Trophoblast cell (in vitro differentiated cells and primary cell): ENCODE measurements at regions not wholly inside any gene's neighbourhood (a gene's known extent, or its start where the extent isn't known, plus 50 kb on each side); places are given as distances from the start of the nearest gene placed in this dataset.

ENCODE experiments used
- DNase-seq, 2 donors: peaks; one replicate each; pipeline ENCODE4 v3.0.0-alpha.2; 2016
- H2AFZ ChIP-seq: 2 replicates; pipeline ENCODE4 v1.6.1; 2013; ENCODE audit warnings: low read length, moderate library complexity, mild to moderate bottlenecking; ENCODE audit not compliant: insufficient read depth, poor library complexity
- H2AK5ac ChIP-seq: 2 replicates; pipeline ENCODE4 v1.6.1; 2013; ENCODE audit warnings: mild to moderate bottlenecking, low read length
- H2BK120ac ChIP-seq: 2 replicates; pipeline ENCODE4 v1.6.1; 2013; ENCODE audit warnings: low read length, mild to moderate bottlenecking, moderate library complexity; ENCODE audit not compliant: insufficient read depth, poor library complexity
- H2BK12ac ChIP-seq: 2 replicates; pipeline ENCODE4 v1.6.1; 2013; ENCODE audit warnings: mild to moderate bottlenecking, low read length, moderate library complexity
- H2BK5ac ChIP-seq: 2 replicates; pipeline ENCODE4 v1.6.1; 2013; ENCODE audit warnings: low read length, low read depth, moderate library complexity, mild to moderate bottlenecking; ENCODE audit not compliant: poor library complexity
- H3K14ac ChIP-seq: 2 replicates; pipeline ENCODE4 v1.6.1; 2013; ENCODE audit warnings: mild to moderate bottlenecking, low read length
- H3K18ac ChIP-seq: 2 replicates; pipeline ENCODE4 v1.6.1; 2013; ENCODE audit warnings: mild to moderate bottlenecking, low read length
- H3K23ac ChIP-seq: 2 replicates; pipeline ENCODE4 v1.6.1; 2013; ENCODE audit warnings: low read length
- H3K27ac ChIP-seq: 2 replicates; pipeline ENCODE4 v1.5.1; 2013; ENCODE audit warnings: low read depth, mild to moderate bottlenecking, inconsistent platforms, low read length, moderate library complexity
- H3K27me3 ChIP-seq: 2 replicates; pipeline ENCODE4 v1.6.1; 2013; ENCODE audit warnings: inconsistent platforms, mild to moderate bottlenecking, low read length, moderate library complexity; ENCODE audit not compliant: insufficient read depth
- H3K36me3 ChIP-seq, 2 experiments: 1 replicate in 1 of 2; 2 replicates in 1 of 2; pipeline ENCODE4 v1.6.1; 2013; ENCODE audit warnings: low read length in 2 of 2, mild to moderate bottlenecking in 2 of 2, moderate library complexity in 1 of 2; ENCODE audit not compliant: insufficient read depth in 2 of 2, control insufficient read depth in 1 of 2
- H3K4ac ChIP-seq: 2 replicates; pipeline ENCODE4 v1.6.1; 2013; ENCODE audit warnings: low read depth, mild to moderate bottlenecking, low read length, moderate library complexity
- H3K4me1 ChIP-seq, 2 experiments: 1 replicate in 1 of 2; 2 replicates in 1 of 2; pipeline ENCODE4 v1.6.1; 2013; ENCODE audit warnings: low read length in 2 of 2, mild to moderate bottlenecking in 2 of 2, moderate library complexity in 1 of 2; ENCODE audit not compliant: insufficient read depth in 2 of 2, control insufficient read depth in 1 of 2
- H3K4me2 ChIP-seq: 2 replicates; pipeline ENCODE4 v1.6.1; 2013; ENCODE audit warnings: inconsistent platforms, mild to moderate bottlenecking, low read length, moderate library complexity
- H3K4me3 ChIP-seq: 2 replicates; pipeline ENCODE4 v1.5.1; 2013; ENCODE audit warnings: mild to moderate bottlenecking, low read depth, low read length, inconsistent platforms
- H3K79me1 ChIP-seq: one replicate; pipeline ENCODE4 v1.6.1; 2013; ENCODE audit warnings: low read length
- H3K79me2 ChIP-seq: 2 replicates; pipeline ENCODE4 v1.6.1; 2013; ENCODE audit warnings: low read length, mild to moderate bottlenecking; ENCODE audit not compliant: control insufficient read depth, insufficient read depth, poor library complexity
- H3K9ac ChIP-seq: 2 replicates; pipeline ENCODE4 v1.6.1; 2013; ENCODE audit warnings: mild to moderate bottlenecking, low read length
- H3K9me3 ChIP-seq: 2 replicates; pipeline ENCODE4 v1.6.1; 2013; ENCODE audit warnings: low read depth, mild to moderate bottlenecking, control low read depth, inconsistent platforms, low read length; ENCODE audit not compliant: insufficient read depth
- H4K12ac ChIP-seq: 2 replicates; pipeline ENCODE4 v1.6.1; 2013; ENCODE audit warnings: low read depth, mild to moderate bottlenecking, low read length, moderate library complexity
- H4K8ac ChIP-seq: 2 replicates; pipeline ENCODE4 v1.6.1; 2013; ENCODE audit warnings: low read depth, mild to moderate bottlenecking, low read length, moderate library complexity
- H4K91ac ChIP-seq: one replicate; pipeline ENCODE4 v1.6.1; 2013; ENCODE audit warnings: low read depth, mild to moderate bottlenecking, low read length, moderate library complexity
- WGBS: extraction: QIAGEN DNeasy Blood & Tissue Kit; methylation state at CpG from one replicate; pipeline ENCODE4 v1.1.7; 2013; ENCODE audit warnings: missing lambda C conversion rate; ENCODE audit not compliant: insufficient read length, insufficient coverage; ENCODE audit errors: extremely low coverage; 5-methylcytosine and 5-hydroxymethylcytosine counted together

DNA sequence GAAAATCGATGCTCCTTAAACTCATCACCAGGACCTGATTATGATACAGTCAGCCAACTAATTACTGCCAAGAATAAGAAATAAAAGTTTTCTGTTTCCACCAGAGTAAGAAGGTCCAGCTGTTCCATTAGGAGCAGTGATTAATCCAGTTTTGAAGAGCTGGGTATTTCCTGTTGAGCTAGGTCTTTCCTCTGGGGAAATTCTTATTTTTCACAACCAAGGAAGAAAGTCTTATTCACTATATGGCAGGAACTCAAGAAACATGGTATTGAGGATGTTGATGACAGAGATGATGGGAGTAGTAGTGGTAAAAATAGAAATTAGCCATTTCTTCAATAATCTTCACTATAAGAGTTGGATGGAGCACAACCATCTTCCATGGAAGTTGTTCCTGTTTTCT lies 374.6 kb upstream of the RUNX1 start:
- Histone ChIP-seq H2BK5ac (no peak overlapping the region), H3K4ac (no peak overlapping the region), H3K14ac (no peak overlapping the region), H3K4me2 (no peak overlapping the region), H3K18ac (no peak overlapping the region), H3K4me3 (no peak overlapping the region), H3K79me2 (no peaks in the 10 kb centered on the region), H2BK120ac (no peak overlapping the region), H3K36me3 (no peaks in the 10 kb centered on the region), H3K79me1 (no peaks in the 10 kb centered on the region), H3K27me3 (no peaks in the 10 kb centered on the region), H4K12ac (no peak overlapping the region), H3K9me3 (peaks cover 3% of the 10 kb centered on the region), H3K27ac (no peak overlapping the region), H4K91ac (no peak overlapping the region), H3K23ac (no peak overlapping the region), H2BK12ac (no peak overlapping the region), H3K9ac (no peak overlapping the region), H3K4me1 (peaks cover 0 to 3% of the 10 kb centered on the region in 2 experiments), H2AK5ac (no peak overlapping the region), H4K8ac (no peak overlapping the region), H2AFZ (no peak overlapping the region)
- DNase-seq = no peak
- no CpG with 5 or more reads among the region's 1 CpG for WGBS

- Histone ChIP-seq H4K12ac (no peak overlapping the region), H3K27me3 (no peaks in the 10 kb centered on the region), H3K79me2 (no peaks in the 10 kb centered on the region), H4K8ac (no peak overlapping the region), H3K27ac (no peak overlapping the region), H3K4ac (no peak overlapping the region), H3K79me1 (no peaks in the 10 kb centered on the region), H2BK12ac (no peak overlapping the region), H3K4me1 (no peaks in the 10 kb centered on the region), H2BK120ac (no peak overlapping the region), H3K9me3 (peaks cover 3% of the 10 kb centered on the region), H3K9ac (no peak overlapping the region), H2AK5ac (no peak overlapping the region), H3K36me3 (no peaks in the 10 kb centered on the region), H3K4me3 (no peak overlapping the region), H2BK5ac (no peak overlapping the region), H2AFZ (no peak overlapping the region), H3K14ac (no peak overlapping the region), H4K91ac (no peak overlapping the region), H3K18ac (no peak overlapping the region), H3K23ac (no peak overlapping the region), H3K4me2 (no peak overlapping the region)
- no peak for DNase-seq
Measured at GRCh38 chr21:35422011-35422410, 372.9 kb upstream of the RUNX1 start.

DNA sequence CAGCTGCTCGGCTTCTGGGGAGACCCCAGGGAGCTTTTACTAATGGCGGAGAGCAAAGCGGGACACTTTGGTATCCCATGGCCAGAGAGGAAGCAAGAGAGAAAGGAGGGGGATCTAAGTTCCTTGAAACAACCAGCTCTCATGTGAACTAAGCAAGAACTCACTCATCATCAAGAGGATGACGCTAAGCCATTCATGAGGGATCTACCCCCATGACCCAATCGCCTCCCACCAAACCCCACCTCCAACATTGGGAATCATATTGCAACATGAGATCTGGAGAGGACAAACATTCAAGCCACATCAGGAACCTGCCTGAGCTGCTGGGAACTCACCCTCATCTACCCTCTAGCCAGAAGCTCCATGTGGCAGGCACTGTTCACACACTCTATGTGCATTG lies 372.1 kb upstream of the RUNX1 start:
- no CpG with 5 or more reads among the region's 5 CpGs for WGBS

GRCh38 chr21:35420656-35421055 lies 371.6 kb upstream of the RUNX1 start:
- no CpG with 5 or more reads among the region's 2 CpGs for WGBS
- no peak overlapping the region for H2BK5ac ChIP-seq
- peaks cover 3% of the 10 kb centered on the region for H3K9me3 ChIP-seq
- H3K14ac ChIP-seq = no peak overlapping the region
- no peak overlapping the region for H2BK12ac ChIP-seq
- no peak overlapping the region for H2AFZ ChIP-seq
- H3K27ac ChIP-seq = no peak overlapping the region
- peak overlapping the region; percentile 62 for H3K23ac ChIP-seq
- no peak overlapping the region for H3K4me3 ChIP-seq
- H3K4me1 ChIP-seq = no peaks in the 10 kb centered on the region
- H3K9ac ChIP-seq = no peak overlapping the region
- no peaks in the 10 kb centered on the region for H3K79me1 ChIP-seq
- no peaks in the 10 kb centered on the region for H3K27me3 ChIP-seq
- no peak overlapping the region for H2BK120ac ChIP-seq
- no peaks in the 10 kb centered on the region for H3K79me2 ChIP-seq
- no peak for DNase-seq
- H3K4me2 ChIP-seq = no peak overlapping the region
- no peak overlapping the region for H3K18ac ChIP-seq
- no peak overlapping the region for H2AK5ac ChIP-seq
- no peaks in the 10 kb centered on the region for H3K36me3 ChIP-seq
- no peak overlapping the region for H4K91ac ChIP-seq
- no peak overlapping the region for H3K4ac ChIP-seq
- no peak overlapping the region for H4K12ac ChIP-seq
- no peak overlapping the region for H4K8ac ChIP-seq

More for the DNA sequence above, 372.1 kb upstream of the RUNX1 start:
- Histone ChIP-seq H3K18ac (no peak overlapping the region), H3K4ac (no peak overlapping the region), H2BK120ac (no peak overlapping the region), H3K4me3 (no peak overlapping the region), H4K91ac (no peak overlapping the region), H3K4me2 (no peak overlapping the region), H2BK5ac (no peak overlapping the region), H3K27me3 (no peaks in the 10 kb centered on the region), H2BK12ac (no peak overlapping the region), H4K8ac (no peak overlapping the region), H3K9me3 (peaks cover 3% of the 10 kb centered on the region), H2AK5ac (no peak overlapping the region), H3K14ac (no peak overlapping the region), H3K4me1 (no peaks in the 10 kb centered on the region), H3K9ac (no peak overlapping the region), H3K23ac (no peak overlapping the region), H3K79me1 (no peaks in the 10 kb centered on the region), H3K27ac (no peak overlapping the region), H4K12ac (no peak overlapping the region), H2AFZ (no peak overlapping the region), H3K36me3 (no peaks in the 10 kb centered on the region), H3K79me2 (no peaks in the 10 kb centered on the region)
- DNase-seq = no peak
